Gastrocnemius medialis (tissue), 4 donors: ENCODE measurements at regions not wholly inside any gene's neighbourhood (a gene's known extent, or its start where the extent isn't known, plus 50 kb on each side); places are given as distances from the start of the nearest gene placed in this dataset.

Source experiments
- POLR2A ChIP-seq, 2 donors: fragments of 450-650 bp; IDR thresholded peaks; one replicate each; pipeline ENCODE4 v1.6.1; 2017; ENCODE audit warnings: antibody characterized with exemption in 2 of 2, mild to moderate bottlenecking in 2 of 2, moderate library complexity in 2 of 2
- TF ChIP-seq, protein P1 (sequence below), 5 experiments: fragments of 450-650 bp in 3 of 5; fragments of 200-600 bp in 2 of 5; sonication (generic) in 2 of 5; IDR thresholded peaks in 4 of 5; conservative IDR thresholded peaks in 1 of 5; 1 replicate in 4 of 5; 2 replicates in 1 of 5; pipeline ENCODE4 v1.5.1; 2016 to 2019; ENCODE audit warnings: antibody characterized with exemption in 5 of 5, mild to moderate bottlenecking in 3 of 5, moderate library complexity in 3 of 5

GRCh38 chr10:58936364-58936763 is 240.1 kb upstream of the PHYHIPL start:
- TF ChIP-seq, protein P1, sequence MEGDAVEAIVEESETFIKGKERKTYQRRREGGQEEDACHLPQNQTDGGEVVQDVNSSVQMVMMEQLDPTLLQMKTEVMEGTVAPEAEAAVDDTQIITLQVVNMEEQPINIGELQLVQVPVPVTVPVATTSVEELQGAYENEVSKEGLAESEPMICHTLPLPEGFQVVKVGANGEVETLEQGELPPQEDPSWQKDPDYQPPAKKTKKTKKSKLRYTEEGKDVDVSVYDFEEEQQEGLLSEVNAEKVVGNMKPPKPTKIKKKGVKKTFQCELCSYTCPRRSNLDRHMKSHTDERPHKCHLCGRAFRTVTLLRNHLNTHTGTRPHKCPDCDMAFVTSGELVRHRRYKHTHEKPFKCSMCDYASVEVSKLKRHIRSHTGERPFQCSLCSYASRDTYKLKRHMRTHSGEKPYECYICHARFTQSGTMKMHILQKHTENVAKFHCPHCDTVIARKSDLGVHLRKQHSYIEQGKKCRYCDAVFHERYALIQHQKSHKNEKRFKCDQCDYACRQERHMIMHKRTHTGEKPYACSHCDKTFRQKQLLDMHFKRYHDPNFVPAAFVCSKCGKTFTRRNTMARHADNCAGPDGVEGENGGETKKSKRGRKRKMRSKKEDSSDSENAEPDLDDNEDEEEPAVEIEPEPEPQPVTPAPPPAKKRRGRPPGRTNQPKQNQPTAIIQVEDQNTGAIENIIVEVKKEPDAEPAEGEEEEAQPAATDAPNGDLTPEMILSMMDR (IDR thresholded peaks at IDR 0.05 in 4 of 5, conservative IDR thresholded peaks at IDR 0.05 in 1 of 5), result no peak
- TF ChIP-seq POLR2A (IDR thresholded peaks at IDR 0.05), result no peak
